Lung microvascular endothelial cell (primary cell): ENCODE measurements at regions not wholly inside any gene's neighbourhood (a gene's known extent, or its start where the extent isn't known, plus 50 kb on each side); places are given as distances from the start of the nearest gene placed in this dataset.
"Not testable (repeated sequence)": the region's sequence is repeated elsewhere in the genome, so short reads cannot be mapped to it uniquely, and the experiment has no call there.

Experiments used
- DNase-seq, 2 donors: peaks; one replicate each; pipeline versions ENCODE4 v3.0.0 to v3.0.0-alpha.2; 2010; ENCODE audit warnings: low read depth in 2 of 2

DNA sequence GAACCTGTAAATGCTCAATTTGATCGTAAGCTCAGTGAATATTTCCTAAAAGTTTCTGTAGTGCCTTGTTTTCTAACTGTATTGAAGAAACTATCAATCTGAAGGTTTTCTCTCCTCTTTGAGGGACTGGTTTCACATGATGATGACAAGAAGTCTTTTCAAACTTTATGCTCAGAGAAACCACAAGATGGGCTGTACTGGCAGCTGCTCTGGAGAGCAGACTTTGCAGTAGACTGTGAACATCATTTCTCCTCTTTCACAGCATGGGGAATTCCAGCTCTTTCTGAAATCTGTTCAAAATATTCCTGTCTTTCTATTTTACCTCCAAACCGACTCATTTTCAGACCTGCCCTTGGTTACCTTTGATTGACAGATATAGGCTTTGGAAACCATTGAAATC is 194.4 kb downstream of the IZUMO3 start:
- no peak for DNase-seq

DNA sequence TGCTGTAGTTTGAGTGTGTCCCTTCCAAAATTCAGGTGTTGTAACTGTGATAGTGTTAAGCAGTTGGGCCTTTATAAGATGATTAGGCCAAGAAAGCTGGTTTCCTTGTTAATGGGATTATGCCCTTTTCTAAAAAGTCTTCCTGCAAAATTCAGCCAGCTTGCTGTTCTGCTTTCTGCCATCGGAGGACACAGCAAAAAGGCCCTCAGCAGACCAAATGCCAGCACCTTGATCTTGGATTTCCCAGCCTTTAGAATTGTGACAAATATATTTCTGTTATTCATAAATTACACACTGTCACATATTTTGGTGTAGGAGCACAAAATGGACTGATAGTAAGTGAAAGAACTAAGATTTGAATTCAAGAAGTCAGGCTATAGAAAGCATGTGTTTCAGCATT is 203.2 kb downstream of the IZUMO3 start:
- DNase-seq: no peak

DNA sequence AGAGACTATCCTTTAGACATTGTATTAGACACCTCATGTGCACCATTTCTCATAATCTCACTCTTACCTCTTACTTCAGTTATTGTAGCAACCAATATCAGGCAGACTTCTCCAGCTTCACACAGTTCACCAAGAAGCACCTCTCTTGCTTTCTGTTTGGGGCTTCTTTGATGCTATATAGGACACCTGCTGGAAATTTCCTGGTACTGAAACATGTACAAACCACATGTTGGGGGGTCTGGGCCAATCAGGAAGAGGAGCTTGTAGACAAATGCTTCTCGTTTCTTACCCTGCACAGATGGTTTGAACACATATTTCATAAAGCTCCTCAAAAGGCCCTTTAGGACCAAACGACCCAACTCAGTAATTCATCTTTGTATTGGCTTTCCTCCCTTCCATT is 212.1 kb downstream of the IZUMO3 start:
- no peak for DNase-seq

DNA sequence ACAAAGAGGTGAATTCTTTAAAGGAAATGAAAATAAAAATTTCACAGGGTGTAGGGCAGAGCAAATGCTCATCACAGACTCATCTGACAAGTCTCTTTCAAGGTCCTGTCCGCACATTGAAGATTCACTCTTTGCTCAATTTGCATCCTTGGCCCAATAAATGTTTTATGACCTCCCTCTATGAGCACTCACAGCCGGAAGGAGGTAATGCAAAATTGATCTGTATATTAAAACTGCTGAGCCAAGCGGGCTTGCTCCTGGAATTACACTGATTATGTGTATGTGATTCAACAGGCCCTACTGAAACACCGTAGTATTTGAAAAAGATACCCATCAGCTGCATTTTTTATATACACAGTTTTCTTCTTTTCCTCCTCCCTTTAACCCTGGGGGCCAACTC is 246.8 kb downstream of the IZUMO3 start:
- DNase-seq: no peak

DNA sequence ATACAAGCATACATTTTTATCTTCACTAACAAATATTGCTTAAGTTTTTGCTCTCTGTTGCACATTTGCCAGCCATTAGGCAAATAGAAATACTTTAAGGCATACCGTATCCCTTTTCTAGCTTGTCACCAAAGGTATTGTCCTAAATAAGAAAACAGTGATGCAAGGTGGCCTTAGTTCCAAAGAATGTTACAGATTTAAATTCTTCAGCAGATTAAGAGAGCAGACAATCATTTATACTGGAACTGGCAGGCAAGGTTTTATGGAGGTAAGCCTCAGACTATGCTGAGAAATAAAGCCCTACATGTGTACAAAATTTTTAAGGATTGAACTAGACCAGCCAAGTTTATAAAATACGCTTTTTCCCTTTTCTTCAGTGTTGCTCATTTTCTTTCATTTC is 247.8 kb downstream of the IZUMO3 start:
- no peak for DNase-seq

DNA sequence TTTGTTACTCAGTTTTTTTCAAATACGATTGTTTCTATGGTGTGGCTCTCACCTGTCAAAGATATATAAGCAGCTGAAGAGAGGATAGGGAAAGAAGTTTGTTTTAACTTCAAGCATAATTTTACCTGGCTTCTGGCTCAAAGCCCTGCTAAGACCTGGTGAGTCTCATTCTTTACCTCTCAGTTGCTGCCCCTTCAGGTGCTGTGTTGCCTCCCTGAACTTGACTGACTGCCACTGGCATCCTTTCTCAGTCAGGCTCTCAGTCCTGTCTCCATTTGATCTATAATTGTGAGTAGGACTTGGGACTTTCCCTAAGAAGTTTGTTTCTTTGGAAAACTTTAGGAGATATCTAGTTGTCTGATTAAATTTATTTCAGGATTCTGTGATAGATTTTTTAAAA is 249.6 kb downstream of the IZUMO3 start:
- no peak for DNase-seq

DNA sequence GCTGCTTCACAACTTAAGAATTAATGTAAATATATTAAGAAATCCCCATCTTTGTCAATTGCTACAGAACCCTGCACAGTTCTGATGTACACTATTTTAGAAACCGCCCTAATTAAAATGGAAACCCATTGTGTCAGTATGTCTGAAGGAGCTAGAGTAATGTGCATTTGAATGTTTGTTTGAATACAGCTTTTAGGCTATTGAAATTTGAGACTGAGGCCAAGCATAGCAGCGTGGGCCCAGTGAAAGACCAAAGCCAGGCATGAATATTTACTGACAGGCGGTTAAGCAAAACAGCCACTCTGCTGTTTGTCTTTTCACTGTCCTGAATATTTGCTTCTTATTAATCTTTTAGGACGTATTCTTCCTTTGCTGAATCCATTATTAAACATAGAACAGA is 252.3 kb downstream of the IZUMO3 start:
- DNase-seq: no peak

DNA sequence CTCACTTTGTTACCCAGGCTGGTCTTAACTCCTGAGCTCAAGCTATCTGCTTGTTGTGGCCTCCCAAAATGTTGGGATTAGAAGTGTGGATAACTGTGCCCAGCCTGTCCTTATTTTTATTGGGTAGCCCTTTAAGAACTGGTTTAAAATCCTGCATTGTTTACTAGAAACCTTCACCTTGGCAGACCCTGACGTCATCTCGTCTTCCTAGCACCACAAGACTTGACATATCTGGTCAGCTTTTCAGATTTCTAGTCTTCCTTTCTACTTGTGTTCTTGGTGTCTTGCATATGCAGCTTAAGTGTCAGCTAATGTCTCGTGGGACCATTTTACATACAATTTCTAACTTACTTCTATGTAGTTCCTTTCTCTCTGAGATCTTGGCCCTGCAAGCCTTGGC is 258.9 kb downstream of the IZUMO3 start:
- no peak for DNase-seq

DNA sequence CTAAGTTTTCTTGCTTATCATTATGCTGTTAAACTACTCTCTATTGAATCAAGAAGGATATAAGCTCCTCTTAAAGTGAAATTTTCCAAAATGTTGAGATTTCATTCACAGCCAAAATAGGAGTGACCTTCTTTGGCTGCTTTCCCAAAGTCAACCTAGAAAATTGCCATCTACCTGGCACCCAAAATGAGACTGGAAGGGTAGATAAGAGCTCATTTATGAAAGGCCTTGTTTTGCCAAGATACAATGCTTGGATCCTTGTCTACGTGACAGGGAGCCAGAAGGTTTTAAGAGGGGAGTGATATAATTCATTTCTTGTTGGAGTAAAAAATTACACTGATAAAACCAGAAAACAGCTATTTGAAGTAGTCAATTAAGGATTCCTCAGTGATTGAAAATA is 287.1 kb downstream of the IZUMO3 start:
- DNase-seq: no peak

DNA sequence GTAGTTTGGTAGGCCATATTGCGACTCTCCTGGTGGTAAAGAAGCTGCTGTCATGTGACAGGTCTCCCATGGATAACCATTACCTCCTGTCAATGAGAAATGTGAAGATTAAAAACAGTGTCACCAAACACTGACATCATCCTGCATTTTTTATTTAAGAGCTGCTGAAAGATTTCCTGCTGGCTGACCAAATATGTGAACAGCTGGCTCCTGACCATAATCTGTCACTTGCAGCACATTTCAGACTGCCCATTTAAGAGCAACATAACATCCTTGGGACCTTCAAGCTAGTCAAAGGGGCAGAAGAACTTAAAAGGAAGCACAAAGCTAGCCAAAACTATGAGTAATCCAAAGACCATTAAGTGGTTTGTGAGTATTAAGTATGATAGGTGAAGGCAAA is 288.0 kb downstream of the IZUMO3 start:
- DNase-seq: no peak

DNA sequence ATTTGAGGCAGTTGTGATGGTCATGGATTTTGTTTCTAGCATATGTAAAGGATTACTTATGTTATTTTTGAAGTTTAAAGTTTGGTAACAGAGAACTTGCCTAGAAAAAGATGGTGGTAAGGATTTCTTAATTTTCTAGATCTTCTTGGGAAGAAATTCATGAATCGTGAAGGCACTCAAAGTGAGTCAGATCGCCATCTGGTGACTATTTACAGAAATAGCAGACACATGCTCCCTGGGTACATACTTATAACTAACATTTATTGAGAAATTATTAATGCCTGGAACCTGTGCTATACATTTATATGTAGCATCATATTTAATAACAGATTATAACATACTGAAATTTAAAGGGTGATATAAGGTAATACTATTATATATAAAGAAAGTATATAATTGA is 299.7 kb downstream of the IZUMO3 start:
- peak in 1 of 2 donors; percentile 21 for DNase-seq

DNA sequence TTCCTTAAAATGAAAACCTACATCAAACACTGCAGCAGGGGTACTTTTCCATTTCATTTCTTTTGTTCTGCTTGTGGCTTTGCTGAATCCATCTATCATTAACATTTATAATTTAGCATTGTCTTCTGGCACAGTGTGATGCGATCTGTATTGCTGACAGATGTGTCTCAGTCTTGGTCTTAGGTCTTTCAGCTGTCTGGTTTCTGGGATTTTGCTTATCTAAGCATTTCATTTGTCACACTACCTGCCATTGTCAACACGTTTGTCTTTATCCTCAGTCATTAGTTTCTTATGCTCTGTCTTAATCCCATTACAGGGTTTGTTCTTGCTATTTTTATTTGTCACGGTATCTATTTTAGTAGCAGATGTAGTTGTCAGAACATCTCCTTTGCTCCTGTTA is 303.1 kb downstream of the IZUMO3 start:
- DNase-seq: no peak

DNA sequence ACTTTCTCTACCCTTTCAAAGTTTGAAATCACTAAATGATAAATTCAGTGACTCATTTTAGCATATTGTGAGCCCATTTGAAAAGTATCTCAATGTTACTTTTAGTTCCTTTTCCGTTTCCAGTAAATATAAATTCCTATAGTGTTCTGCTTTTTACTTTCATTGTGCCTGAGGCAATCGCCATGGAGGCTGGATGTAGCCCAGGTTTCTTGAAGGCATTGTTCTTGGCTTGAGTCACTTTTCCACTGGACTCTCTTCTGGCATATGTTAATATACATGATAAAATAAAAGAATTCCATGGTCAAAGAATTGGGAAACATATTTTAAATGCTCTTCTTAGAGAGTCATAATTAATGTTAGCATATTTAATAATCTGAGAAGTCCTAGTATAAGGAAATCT is 327.0 kb downstream of the IZUMO3 start:
- DNase-seq: no peak

DNA sequence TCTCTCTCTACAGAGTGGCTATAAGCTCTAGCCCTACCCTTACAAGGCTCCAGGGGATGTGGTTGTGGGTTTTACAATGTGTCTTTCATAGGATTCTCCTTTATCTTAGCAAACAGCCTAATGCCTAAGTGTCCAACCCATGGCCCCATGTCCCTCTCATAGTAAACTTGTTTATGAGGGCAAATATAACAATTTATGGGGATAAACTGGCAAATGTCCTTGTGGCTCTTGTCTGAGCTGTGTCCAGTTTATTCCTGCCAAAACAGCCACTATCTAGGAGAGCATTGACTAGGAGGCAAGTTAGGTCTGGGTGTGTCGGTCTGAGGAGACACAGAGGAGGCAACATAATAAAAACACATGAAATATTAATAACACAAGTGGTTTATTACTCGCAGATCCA is 335.1 kb downstream of the IZUMO3 start:
- no peak for DNase-seq

DNA sequence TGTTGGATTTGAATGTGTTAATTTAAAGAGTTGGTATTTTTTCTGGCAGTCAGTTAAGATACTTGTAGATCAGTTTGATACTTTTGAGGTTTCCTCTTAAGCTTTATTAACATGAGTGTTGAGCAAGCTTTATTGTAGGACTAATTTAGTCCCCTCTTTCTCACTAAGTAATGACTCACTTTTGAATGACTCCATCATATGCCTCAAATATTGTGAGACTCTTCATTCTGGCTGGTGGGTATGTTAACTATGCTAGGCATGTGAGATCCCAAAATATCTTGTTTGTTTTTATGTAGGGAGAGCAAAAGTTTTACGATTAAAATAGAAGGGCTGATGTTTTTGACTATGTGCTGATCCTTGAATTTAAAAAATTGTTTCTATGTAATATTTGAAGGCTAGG is 355.7 kb downstream of the IZUMO3 start:
- no peak for DNase-seq

DNA sequence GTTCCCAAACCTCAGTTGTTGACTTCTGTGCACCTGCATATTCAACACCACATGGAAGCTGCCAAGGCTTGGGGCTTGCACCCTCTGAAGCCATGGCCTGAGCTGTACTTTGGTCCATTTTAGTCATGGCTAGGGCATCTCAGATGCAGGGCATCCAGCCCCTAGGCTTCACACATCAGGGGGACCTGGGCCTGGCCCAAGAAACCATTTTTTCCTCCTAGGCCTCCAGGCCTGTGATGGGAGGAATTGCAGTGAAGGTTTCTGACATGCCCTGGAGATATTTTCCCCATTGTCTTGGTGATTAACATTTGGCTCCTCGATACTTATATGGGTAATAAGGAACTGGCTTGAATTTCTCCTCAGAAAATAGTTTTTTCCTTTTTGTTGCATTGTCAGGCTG is 354.5 kb upstream of the ELAVL2 start:
- not testable (repeated sequence) for DNase-seq

DNA sequence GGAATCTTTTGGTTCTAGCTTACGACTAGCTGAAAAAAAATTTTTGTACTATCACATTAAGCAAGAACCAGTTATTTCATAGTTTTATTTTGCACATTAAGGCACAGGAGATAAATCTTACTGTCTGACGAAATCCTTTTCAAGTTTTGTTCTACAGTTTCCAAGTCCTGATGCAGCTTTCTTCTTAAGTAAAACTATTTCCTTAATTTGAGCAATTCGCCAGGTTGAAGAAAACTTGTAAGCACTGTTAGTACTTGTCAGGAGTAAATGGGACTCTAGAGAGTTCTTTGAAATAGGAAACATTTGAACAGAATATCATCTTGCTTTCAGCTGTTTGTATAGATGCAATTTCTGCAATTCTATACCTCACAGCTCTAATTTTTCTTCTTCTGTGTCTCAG is 318.8 kb upstream of the ELAVL2 start:
- no peak for DNase-seq

DNA sequence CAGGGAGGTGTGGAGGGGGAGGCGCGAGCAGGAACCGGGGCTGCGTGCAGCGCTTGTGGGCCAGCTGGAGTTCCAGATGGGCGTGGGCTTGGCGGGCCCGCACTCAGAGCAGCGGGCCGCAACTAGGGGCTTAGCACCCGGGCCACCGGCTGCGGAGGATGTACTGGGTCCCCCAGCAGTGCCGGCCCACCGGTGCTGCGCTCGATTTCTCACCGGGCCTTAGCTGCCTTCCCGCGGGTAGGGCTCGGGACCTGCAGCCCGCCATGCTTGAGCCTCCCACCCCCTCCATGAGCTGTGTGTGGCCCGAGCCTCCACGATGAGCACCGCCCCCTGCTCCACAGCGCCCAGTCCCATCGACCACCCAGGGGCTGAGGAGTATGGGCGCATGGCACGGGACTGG is 309.0 kb upstream of the ELAVL2 start:
- DNase-seq: not testable (repeated sequence)

DNA sequence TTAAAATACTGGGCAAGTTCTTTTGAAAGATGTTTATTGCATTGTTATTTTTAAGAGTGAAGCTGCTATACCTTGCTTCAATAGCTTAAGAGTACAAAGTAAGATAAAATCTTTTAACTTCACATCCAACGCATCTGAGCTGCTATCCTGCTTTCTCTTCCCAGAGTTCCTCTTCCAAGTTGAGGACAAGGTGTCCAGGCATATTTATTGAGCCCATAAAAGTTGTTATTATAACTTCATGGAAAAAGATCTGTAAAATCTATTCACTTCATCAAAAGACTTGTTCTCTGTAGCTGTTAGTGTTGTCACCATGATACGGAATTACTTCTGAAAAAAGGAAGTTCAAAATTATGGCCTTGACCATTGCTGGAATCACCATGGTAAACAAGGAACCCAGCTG is 306.2 kb upstream of the ELAVL2 start:
- DNase-seq: no peak

DNA sequence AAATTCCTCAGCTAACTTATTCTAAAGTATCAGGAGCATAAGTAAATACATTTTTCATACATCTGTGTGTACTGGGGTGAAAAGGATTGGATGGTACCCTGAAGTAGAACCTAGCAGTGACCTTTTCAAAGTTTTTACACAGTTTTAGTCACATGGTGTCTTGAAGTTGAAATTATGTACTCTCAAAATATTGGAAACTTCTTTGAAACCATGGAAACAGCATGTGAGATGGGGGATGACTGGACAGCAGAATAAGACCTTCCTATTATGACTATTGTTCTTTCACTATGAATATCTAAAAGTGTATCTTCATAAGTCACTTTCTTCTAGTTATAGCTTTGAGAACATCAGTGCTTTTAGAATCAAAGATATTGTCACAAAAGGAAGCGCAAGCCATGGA is 301.5 kb upstream of the ELAVL2 start:
- no peak for DNase-seq

DNA sequence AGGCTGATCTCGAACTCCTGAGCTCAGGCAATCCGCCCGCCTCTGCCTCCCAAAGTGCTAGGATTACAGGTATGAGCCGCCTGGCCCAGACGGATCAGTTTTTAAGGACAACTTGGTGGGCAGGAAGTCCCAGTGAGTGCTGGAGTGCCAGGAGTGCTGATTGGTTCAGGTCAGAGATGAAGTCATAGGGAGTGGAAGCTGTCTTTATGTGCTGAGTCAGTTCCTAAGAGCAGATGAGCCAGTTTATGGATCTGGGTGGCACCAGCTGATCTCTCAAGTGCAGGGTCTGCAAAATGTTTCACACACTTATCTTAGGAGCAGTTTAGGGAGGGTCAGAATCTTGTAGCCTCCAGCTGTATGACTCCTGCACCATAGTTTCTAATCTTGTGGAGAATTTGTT is 292.1 kb upstream of the ELAVL2 start:
- no peak for DNase-seq

DNA sequence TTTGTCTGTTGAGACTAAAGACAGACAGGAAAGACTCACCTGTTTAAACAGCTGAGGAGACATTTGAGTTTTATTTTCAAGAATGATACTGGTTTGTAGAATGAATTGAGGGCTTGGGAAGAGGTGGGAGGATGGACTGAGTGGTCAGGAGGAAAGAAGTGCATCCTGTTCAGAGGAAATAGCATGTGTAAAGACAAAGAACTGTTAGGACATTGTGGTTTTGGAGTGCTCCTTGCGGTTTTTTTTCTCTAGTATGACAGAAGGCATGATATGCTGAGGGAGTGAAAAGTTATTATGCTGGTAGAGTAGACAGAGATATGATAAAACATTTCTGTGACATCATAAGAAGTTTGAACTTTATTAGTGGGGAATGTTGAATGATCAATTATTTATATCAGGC is 270.7 kb upstream of the ELAVL2 start:
- DNase-seq: no peak

DNA sequence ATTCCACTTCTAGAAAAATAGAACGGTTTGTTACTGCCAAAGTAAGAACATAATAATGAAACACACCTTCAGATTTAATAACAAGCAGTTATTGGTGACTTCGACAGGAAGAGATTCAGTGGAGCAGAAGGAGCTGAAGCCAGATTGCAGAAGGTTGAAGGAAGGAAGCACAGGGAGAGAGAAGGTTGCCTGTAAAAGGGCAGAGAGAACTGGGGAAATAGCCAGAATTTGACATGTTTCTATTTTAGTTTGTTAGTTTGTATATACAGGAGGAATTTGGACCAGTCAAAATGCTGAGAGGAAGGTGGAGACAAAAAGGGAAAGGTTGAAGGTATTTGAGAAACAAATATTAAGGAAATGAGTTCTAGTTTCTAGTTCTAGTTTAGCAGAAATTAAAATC is 269.2 kb upstream of the ELAVL2 start:
- DNase-seq: no peak

DNA sequence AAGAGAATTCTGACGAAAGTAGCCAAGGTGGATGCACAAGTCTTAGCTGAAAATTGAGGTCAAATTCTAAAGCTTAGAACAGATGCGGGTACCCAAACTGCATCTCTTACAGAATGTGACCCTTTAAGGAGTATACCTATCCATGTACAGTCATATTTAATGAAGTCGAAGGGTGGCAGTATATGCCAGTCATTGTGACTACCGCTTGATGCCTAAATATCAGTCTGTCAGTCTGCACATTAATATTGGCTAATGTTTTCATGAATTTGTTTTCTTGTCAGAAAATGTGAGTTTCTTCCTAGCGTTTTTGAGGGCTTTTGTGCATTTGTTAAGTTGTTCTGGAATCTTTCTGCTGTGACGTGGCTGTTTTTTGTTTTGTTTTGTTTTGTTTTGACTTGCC is 264.5 kb upstream of the ELAVL2 start:
- DNase-seq: no peak

DNA sequence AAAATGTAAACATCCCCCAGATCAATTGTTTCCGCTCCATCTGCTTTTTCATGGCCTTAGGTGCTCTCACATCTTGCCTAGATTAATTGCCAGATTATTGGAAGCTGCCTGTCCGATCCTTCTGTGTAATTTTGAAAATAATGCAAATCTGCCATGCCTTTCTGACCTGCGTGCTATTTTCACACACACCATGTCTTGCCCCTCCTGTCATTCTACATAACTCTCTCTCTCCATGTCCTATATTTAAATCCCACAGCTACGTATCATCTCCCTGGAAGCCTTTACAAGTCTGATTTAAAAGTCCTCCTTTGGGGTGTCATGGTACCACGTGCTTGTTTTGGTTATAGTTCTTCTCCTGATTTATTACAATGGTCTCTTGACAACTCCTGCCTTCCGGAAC is 247.6 kb upstream of the ELAVL2 start:
- no peak for DNase-seq
